Muscle layer of duodenum (tissue), 2 donors: ENCODE measurements at regions not wholly inside any gene's neighbourhood (a gene's known extent, or its start where the extent isn't known, plus 50 kb on each side); places are given as distances from the start of the nearest gene placed in this dataset.

Experiments
- H3K27ac ChIP-seq: one replicate; pipeline ENCODE4 v1.7.0; 2013; ENCODE audit warnings: mild to moderate bottlenecking, low read length
- H3K27me3 ChIP-seq: one replicate; pipeline ENCODE4 v1.7.0; 2013; ENCODE audit warnings: low read depth, mild to moderate bottlenecking, control low read depth, low read length
- H3K36me3 ChIP-seq, 2 donors: one replicate each; pipeline ENCODE4 v1.7.0; 2013; ENCODE audit warnings: low read length in 2 of 2, control low read depth in 1 of 2, mild to moderate bottlenecking in 1 of 2; ENCODE audit not compliant: insufficient read depth in 2 of 2, control insufficient read depth in 1 of 2
- H3K4me1 ChIP-seq, 2 donors: one replicate each; pipeline ENCODE4 v1.7.0; 2013; ENCODE audit warnings: low read length in 2 of 2, mild to moderate bottlenecking in 2 of 2, control low read depth in 1 of 2, moderate library complexity in 1 of 2; ENCODE audit not compliant: insufficient read depth in 2 of 2, control insufficient read depth in 1 of 2
- H3K4me3 ChIP-seq, 2 donors: one replicate each; pipeline ENCODE4 v1.7.0; 2013; ENCODE audit warnings: low read length in 2 of 2, low read depth in 1 of 2, mild to moderate bottlenecking in 1 of 2
- H3K9me3 ChIP-seq, 2 donors: one replicate each; pipeline ENCODE4 v1.7.0; 2013; ENCODE audit warnings: low read length in 2 of 2, control low read depth in 1 of 2, mild to moderate bottlenecking in 1 of 2; ENCODE audit not compliant: control insufficient read depth in 1 of 2
- donor health status: healthy.

DNA sequence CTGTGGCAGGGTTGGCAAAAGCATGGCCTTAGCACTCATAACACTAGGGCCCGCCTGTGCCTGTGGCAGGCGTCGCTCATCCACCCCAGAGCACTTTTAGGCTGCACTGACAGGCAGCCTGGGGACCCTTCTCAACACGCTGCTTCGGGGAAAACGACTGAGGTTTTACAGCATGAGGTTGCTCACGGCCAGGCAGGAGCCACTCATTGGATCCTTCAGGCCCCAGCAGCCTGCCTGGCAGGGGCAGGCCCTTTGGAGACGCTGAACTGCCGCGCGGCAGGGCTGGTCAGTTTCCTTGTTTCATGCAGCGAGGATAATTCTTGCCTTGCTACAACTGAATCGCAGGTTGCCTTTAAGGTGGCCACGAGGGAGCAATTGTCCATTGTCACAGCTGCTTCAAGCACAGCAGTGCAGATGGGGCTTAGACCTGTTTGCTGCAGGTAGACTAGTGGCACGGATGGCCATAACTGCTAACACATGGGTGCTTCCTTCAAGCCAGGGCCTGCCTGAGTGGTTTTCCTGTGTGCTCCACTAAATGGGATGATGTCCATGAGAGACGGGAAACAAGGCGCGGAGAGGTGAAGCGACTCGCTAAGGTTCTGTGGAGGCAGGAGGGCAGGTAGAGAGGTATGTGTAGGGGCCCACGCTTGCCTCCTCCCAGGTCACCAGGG is 49.9 kb upstream of the HS6ST1 start:
- Histone ChIP-seq H3K27ac (no peak overlapping the region), H3K27me3 (no peaks in the 10 kb centered on the region), H3K4me1 (peaks cover 5 to 8% of the 10 kb centered on the region in 2 donors), H3K36me3 (no peaks in the 10 kb centered on the region), H3K9me3 (no peaks in the 10 kb centered on the region), H3K4me3 (no peak overlapping the region)

DNA sequence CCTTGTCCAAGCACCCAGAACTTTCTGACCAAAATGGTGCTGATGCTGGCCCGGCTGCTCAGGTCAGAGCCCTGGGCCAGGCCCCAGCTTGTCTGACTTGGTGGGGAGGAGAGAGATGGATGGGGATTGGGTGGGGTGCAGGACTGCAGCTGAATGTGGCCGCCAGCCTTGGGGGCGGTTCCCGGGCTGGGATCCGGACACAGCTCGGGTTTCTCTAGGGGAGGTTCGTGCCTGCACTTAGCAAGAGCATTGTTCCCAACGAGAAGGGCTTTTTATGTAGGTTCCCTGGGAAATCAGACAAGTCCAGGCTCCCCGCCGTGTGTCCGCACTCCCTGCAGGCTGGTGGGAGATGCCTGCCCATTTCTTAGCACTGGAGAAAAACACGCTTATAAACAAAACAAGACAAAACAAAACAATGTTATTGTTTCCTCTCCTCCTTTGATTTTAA is 50.5 kb upstream of the HS6ST1 start:
- H3K4me1 ChIP-seq = peaks cover 8 to 9% of the 10 kb centered on the region in 2 donors
- H3K27ac ChIP-seq = no peak overlapping the region
- no peaks in the 10 kb centered on the region for H3K36me3 ChIP-seq
- no peaks in the 10 kb centered on the region for H3K27me3 ChIP-seq
- H3K9me3 ChIP-seq = no peaks in the 10 kb centered on the region
- H3K4me3 ChIP-seq = no peak overlapping the region

DNA sequence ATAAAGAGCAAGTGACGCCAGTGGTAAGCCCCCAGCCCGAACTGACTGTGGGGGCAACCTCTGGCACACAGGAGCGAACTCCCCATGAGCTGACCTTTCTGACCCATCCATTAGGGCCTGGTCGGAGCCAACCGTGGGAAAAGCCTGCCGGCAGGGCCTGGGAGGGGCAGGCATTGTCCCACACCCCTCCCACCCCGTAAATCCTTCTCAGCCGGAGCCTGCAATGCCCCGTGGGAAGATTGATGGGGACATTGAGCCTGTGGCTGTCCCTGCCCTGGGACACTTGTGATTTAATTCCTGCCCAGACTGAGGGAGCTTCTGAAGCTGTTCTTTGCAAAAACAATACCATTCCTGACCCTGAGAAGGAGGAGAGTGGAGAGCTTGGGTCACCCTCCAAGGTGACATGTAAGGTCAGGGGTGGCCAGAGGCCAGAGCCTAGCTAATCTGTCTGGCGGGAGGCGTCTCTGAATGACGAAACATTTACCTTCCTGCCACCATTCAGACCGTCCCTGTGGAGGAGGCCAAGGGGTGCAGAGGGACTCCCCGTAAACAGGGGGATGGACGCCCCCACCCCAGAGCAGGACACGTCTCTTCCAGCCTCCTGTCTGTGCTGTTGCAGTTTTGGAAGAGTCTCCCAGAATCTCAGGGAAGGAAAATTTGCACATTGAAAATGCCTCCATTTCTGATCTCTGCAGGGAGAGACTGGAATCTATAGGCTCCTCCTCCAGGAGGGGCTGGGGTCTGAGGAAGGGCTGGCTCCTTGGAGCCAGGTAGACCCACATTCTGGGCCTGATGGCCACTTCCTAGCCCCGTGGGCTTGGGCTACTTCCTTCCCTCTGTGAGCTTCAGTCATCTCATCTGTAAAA is 51.2 kb upstream of the HS6ST1 start:
- Histone ChIP-seq H3K36me3 (no peaks in the 10 kb centered on the region), H3K27me3 (no peaks in the 10 kb centered on the region), H3K27ac (no peak overlapping the region), H3K4me3 (no peak overlapping the region), H3K9me3 (no peaks in the 10 kb centered on the region), H3K4me1 (peaks cover 8 to 16% of the 10 kb centered on the region in 2 donors)

GRCh38 chr2:128370468-128371247 is 52.0 kb upstream of the HS6ST1 start:
- Histone ChIP-seq H3K36me3 (no peaks in the 10 kb centered on the region), H3K9me3 (no peaks in the 10 kb centered on the region), H3K4me3 (no peak overlapping the region), H3K4me1 (peaks cover 8 to 20% of the 10 kb centered on the region in 2 donors), H3K27me3 (no peaks in the 10 kb centered on the region), H3K27ac (no peak overlapping the region)

DNA sequence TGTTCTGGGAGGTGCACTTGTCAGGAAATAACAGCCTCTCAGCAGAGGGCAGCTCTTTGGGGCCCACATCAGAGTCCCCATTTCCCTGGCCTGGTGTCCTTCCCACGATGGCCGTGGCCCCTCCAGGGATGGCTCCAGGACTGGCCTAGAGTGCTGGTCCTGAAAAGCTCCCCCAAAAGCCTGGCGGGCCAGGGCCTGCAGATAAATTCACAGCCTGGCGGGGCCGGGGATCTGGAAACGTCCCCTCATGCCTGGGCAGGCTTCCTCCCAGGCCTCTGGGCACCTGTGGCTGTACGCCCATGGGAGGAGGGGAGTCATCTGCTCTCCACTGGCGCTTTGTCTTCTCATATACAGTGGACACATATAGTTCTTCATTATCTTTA is 52.6 kb upstream of the HS6ST1 start:
- H3K9me3 ChIP-seq = no peaks in the 10 kb centered on the region
- peaks cover 8 to 20% of the 10 kb centered on the region in 2 donors for H3K4me1 ChIP-seq
- H3K27me3 ChIP-seq = no peaks in the 10 kb centered on the region
- no peak overlapping the region for H3K27ac ChIP-seq
- no peak overlapping the region for H3K4me3 ChIP-seq
- H3K36me3 ChIP-seq = no peaks in the 10 kb centered on the region

- no peaks in the 10 kb centered on the region for H3K27me3 ChIP-seq
- no peak overlapping the region for H3K4me3 ChIP-seq
- H3K4me1 ChIP-seq = peaks cover 8 to 20% of the 10 kb centered on the region in 2 donors
- no peaks in the 10 kb centered on the region for H3K36me3 ChIP-seq
- no peaks in the 10 kb centered on the region for H3K9me3 ChIP-seq
- no peak overlapping the region for H3K27ac ChIP-seq
Measured at GRCh38 chr2:128371648-128372345, 53.1 kb upstream of the HS6ST1 start.

- Histone ChIP-seq H3K27me3 (no peaks in the 10 kb centered on the region), H3K4me1 (peaks cover 8 to 20% of the 10 kb centered on the region in 2 donors), H3K27ac (no peak overlapping the region), H3K4me3 (no peak overlapping the region), H3K9me3 (no peaks in the 10 kb centered on the region), H3K36me3 (no peaks in the 10 kb centered on the region)
Measured at GRCh38 chr2:128372621-128373341, 54.1 kb upstream of the HS6ST1 start.

DNA sequence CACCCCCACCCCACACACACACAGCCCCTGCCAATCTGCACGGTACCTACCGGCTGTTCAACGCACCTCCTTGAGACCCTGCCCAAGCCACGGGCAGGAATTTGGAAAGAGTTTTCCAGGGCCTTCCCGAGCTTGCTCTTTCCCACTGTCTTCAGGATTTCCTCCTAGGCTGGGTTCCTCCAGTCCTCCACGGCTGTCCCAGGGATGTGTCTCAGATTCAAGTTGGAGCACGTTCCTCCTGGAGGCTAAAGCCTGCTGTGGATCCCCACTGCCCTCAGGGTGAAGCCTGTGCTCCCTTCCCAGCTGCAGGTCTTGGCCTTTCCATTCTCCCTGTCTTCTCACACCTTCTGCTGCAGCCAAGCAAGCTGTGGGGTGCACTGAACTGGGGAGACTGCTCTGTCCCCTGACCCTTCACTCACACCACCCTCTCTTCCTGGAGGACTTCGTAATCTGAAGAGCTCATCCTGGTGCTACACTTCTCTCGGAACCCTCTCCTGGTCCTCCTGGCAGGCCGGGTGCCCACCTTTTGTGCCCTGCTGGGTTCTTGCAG is 54.9 kb upstream of the HS6ST1 start:
- Histone ChIP-seq H3K36me3 (no peaks in the 10 kb centered on the region), H3K4me3 (no peak overlapping the region), H3K27ac (no peak overlapping the region), H3K9me3 (no peaks in the 10 kb centered on the region), H3K27me3 (no peaks in the 10 kb centered on the region), H3K4me1 (peaks cover 8 to 24% of the 10 kb centered on the region in 2 donors)

DNA sequence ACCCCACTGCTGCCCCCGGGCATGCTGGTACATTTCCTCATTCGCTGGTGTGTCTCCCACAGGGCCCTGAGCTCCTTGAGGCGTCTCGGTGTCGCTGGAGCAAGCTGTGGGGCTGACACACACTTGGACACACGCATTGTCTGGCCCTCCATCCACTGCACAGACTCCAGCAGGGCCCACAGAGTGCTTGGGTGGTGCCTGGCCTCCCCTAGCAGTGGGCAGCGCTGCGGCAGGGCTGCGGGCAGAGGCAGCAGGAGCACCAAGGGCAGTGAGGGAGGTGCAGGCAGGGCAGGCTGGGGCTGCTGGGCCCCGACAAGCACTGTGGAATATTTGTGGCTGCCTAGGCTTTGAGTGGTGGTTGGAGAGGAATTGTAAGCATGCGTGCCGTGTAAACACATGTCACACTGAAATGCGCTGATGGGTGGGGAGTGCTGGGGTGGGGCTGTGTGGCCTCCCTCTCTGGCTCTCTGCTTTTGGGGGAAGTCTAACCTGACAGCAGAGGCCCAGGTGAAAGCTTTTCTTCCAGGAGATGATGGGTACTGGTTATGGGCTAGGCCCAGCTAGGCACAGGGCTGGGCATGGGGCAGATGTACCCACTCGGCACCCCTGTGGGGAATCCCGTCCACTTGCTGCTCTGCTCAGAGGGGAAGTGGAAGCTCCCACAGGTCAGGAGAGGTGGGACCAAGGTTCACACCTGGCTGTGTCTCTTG is 55.5 kb upstream of the HS6ST1 start:
- no peaks in the 10 kb centered on the region for H3K27me3 ChIP-seq
- no peak overlapping the region for H3K4me3 ChIP-seq
- H3K9me3 ChIP-seq = no peaks in the 10 kb centered on the region
- H3K27ac ChIP-seq = no peak overlapping the region
- H3K4me1 ChIP-seq = peaks cover 14 to 29% of the 10 kb centered on the region in 2 donors
- no peaks in the 10 kb centered on the region for H3K36me3 ChIP-seq
